SHP77 treated with DMSO at 0.1 percent for 48 hours (cell line): ENCODE measurements at regions not wholly inside any gene's neighbourhood (a gene's known extent, or its start where the extent isn't known, plus 50 kb on each side); places are given as distances from the start of the nearest gene placed in this dataset.

ENCODE experiments used
- DNase-seq: peaks from one replicate; lab custom pipeline; 2025; lab: John Stamatoyannopoulos, UW

- no peak for DNase-seq
Measured at GRCh38 chr20:40589581-40589980, 99.5 kb downstream of the MAFB start.

GRCh38 chr20:40588891-40589290, 100.1 kb downstream of the MAFB start:
- DNase-seq, result no peak

- DNase-seq, result no peak
Measured at GRCh38 chr20:40587038-40587437, 102.0 kb downstream of the MAFB start.

- DNase-seq, result no peak
Measured at GRCh38 chr20:40584130-40584809, 104.8 kb downstream of the MAFB start.

- DNase-seq, result no peak
Measured at GRCh38 chr20:40583636-40584035, 105.4 kb downstream of the MAFB start.

GRCh38 chr20:40583205-40583604, 105.8 kb downstream of the MAFB start:
- no peak for DNase-seq

GRCh38 chr20:40582531-40582930, 106.5 kb downstream of the MAFB start:
- DNase-seq, result no peak

- no peak for DNase-seq
Measured at GRCh38 chr20:40579701-40580100, 109.3 kb downstream of the MAFB start.

GRCh38 chr20:40578961-40579360, 110.1 kb downstream of the MAFB start:
- DNase-seq, result no peak

- DNase-seq, result no peak
Measured at GRCh38 chr20:40575851-40576250, 113.2 kb downstream of the MAFB start.

GRCh38 chr20:40572251-40572650, 116.8 kb downstream of the MAFB start:
- DNase-seq, result no peak

- no peak for DNase-seq
Measured at GRCh38 chr20:40571639-40572038, 117.4 kb downstream of the MAFB start.

- no peak for DNase-seq
Measured at GRCh38 chr20:40568200-40568599, 120.8 kb downstream of the MAFB start.

GRCh38 chr20:40565682-40566040, 123.4 kb downstream of the MAFB start:
- no peak for DNase-seq

- DNase-seq, result no peak
Measured at GRCh38 chr20:40565001-40565681, 123.9 kb downstream of the MAFB start.

GRCh38 chr20:40563296-40563950, 125.6 kb downstream of the MAFB start:
- no peak for DNase-seq

GRCh38 chr20:40562031-40562430, 127.0 kb downstream of the MAFB start:
- DNase-seq, result no peak

- DNase-seq, result no peak
Measured at GRCh38 chr20:40561187-40561586, 127.8 kb downstream of the MAFB start.

- DNase-seq, result no peak
Measured at GRCh38 chr20:40558212-40558611, 130.8 kb downstream of the MAFB start.

GRCh38 chr20:40551125-40551530, 137.9 kb downstream of the MAFB start:
- DNase-seq, result no peak

- DNase-seq, result no peak
Measured at GRCh38 chr20:40547483-40548091, 141.4 kb downstream of the MAFB start.

- no peak for DNase-seq
Measured at GRCh38 chr20:40545478-40545877, 143.6 kb downstream of the MAFB start.

- DNase-seq, result no peak
Measured at GRCh38 chr20:40542065-40542464, 147.0 kb downstream of the MAFB start.
